ENCODE measurements at regions not wholly inside any gene's neighbourhood (a gene's known extent, or its start where the extent isn't known, plus 50 kb on each side); places are given as distances from the start of the nearest gene placed in this dataset.

DNA sequence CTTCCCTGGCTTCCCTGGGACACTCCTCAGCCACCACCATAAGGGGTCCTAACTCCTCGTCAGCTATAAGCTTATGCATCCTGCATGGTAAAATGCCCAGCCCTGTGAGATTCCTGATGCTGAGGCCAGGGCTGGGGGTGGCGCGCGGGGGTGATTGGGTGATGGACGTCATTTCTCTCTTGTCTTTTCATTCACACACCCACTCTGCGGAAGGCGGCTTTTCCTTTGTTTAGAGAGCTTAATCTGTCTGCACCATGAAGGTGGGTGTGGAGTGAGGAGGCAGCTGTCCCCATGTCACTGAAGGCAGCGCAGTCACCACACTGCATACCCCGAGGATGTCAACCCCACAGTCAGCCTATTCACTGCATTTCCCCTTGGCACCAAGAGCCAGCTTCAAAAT, 110.0 kb upstream of the NSMCE3 start:
- TF ChIP-seq, protein P1, sequence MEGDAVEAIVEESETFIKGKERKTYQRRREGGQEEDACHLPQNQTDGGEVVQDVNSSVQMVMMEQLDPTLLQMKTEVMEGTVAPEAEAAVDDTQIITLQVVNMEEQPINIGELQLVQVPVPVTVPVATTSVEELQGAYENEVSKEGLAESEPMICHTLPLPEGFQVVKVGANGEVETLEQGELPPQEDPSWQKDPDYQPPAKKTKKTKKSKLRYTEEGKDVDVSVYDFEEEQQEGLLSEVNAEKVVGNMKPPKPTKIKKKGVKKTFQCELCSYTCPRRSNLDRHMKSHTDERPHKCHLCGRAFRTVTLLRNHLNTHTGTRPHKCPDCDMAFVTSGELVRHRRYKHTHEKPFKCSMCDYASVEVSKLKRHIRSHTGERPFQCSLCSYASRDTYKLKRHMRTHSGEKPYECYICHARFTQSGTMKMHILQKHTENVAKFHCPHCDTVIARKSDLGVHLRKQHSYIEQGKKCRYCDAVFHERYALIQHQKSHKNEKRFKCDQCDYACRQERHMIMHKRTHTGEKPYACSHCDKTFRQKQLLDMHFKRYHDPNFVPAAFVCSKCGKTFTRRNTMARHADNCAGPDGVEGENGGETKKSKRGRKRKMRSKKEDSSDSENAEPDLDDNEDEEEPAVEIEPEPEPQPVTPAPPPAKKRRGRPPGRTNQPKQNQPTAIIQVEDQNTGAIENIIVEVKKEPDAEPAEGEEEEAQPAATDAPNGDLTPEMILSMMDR (IDR thresholded peaks at IDR 0.05): no peak
- TF ChIP-seq EZH2phosphoT487 (IDR thresholded peaks at IDR 0.05): no peak
